Glomerular visceral epithelial cell (primary cell): ENCODE measurements at regions not wholly inside any gene's neighbourhood (a gene's known extent, or its start where the extent isn't known, plus 50 kb on each side); places are given as distances from the start of the nearest gene placed in this dataset.

ENCODE experiments used
- DNase-seq: peaks from one replicate; pipeline ENCODE4 v3.0.0-alpha.2; 2016; ENCODE audit errors: extremely low spot score

DNA sequence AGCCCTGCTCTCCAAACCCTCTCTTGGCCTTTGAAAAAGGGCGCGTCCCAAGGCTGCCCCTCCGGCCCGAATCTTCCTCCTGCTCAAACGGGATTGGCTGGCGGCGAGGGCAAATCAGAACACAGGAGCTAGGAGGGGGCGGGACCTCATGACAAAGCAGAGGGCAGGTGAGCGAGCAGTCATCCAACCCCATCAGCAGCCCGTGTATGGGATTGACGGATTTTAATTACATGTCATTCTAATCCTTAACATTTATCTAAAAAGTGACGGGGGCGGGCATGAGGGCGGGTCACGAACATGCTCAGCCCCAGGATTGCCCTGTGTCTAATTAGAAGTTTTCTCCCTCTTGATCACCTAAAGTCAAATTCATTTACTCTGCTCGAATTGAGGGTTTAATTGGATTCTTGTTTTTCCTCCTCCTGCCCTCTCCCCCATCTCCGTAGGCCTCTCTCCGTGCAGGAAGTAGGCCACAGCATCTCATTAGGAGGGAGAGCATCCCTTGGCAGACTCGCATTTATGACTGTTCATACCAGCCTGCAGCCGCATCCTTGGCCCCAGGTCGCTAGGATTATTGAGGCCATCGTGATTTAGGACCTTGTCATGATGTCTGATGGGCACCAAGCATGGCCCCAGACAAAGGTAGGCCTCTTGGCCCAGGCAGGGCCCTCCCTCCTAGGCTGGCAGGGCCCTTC lies 147.1 kb downstream of the CHST1 start:
- DNase-seq, result no peak

DNA sequence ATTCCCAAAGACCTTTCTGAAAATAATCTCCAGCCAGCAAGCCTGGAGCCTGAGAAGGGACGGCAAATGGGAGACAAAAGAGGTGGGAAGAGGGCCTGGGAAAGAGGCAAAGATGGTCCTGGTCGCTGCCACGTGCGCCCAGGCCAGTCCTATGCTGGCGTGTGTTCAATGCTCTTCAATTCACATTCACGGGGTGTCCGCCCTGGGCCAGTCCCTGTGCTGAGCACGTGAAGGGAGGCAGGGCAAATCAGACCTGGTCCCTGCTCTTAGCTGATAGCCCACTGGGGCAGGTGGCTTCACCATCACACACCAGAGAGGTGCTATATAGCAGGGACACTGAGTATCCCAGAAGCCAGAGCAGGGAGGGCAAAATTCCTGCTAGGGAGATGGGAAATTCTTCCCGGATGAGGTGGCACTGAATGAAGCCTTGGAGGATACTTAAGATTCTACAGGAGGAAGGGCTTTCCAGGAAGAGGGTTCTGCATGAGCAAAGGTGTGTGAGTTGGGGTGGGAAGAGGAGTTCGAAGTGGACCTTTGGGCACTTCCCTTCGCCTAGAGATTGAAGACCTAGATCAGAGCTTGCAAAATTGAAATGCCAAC lies 148.2 kb downstream of the CHST1 start:
- no peak for DNase-seq

GRCh38 chr11:45513821-45514340 lies 151.5 kb downstream of the CHST1 start:
- DNase-seq, result no peak

GRCh38 chr11:45512471-45513148 lies 152.8 kb downstream of the CHST1 start:
- DNase-seq, result no peak

- DNase-seq, result no peak
These were observed 153.9 kb downstream of the CHST1 start for GRCh38 chr11:45511566-45511965.

DNA sequence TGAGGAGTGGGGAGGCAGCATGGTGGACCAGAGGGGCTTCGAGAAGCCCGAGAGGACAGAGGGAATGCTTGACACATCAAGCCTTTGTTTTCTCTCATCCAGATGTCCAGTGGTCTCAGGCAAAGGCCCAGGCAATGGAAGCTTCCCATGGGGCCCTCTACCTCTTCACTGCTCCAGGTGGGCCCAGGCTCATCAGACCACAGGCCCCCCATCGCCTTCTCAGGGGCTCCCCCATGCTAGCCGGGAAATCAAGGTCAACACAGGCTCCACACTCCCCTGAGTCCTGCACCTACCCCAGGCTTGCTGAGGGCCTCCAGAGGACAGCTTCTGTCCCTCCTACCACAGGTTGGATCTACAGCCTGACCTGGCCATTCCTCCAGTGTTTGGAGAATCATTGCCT lies 157.5 kb downstream of the CHST1 start:
- DNase-seq, result no peak

DNA sequence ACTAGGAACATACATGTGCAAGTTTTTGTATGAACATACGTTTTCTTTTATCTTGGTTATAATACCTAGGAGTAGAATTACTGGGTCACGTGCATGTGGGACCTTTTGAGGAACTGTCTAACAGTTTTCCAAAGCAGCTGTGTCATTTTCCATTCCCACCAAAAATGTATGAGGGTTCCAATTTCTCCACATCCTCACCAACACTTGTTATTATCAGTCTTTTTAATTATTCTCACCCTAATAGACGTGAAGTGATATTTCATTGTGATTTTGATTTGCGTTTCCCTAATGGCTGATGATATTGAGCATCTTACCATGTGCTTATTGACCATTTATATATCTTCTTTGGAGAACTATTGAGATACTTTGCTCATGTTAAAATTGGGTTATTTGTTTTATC lies 162.1 kb downstream of the CHST1 start:
- no peak for DNase-seq

DNA sequence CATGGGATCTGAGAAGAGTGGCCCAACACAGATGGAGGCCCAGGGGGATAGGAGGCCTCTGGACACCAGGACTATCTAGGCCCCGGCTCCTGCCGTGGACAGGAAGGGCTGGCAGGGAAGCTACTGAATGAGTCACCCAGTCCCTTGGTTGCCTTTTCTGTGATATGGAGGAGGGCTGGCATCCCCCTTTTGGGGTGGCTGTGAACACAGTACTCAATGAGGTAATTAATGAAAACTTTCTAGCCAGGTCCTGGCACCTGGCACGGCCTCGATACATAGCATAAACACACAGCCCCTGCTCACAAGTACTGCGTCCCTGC lies 163.2 kb downstream of the CHST1 start:
- no peak for DNase-seq

- no peak for DNase-seq
These were observed 163.8 kb downstream of the CHST1 start for GRCh38 chr11:45501392-45502225.

- no peak for DNase-seq
These were observed 165.0 kb downstream of the CHST1 start for GRCh38 chr11:45500451-45500850.

- DNase-seq, result no peak
These were observed 170.7 kb downstream of the CHST1 start for GRCh38 chr11:45494738-45495137.

- DNase-seq, result no peak
These were observed 176.0 kb downstream of the CHST1 start for GRCh38 chr11:45489281-45489905.

DNA sequence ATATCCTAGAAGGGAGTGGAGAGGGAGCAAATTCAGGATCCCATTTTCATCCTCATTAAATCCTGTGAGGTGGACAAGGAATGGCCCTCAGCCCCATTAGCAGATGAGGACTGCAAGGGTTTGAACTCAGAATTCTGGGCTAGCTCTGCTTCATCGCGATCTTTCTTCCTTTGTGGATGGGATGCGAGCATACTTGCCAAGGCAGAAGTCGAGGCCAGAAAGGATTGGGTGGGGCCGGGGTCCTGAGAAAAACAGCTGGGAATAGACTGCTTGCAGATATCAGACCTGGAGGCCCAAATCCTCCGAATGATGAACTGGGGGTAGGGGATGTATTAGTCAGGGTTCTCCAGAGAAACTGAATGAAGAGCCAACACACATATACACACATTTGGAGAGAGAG lies 179.0 kb downstream of the CHST1 start:
- DNase-seq, result no peak

DNA sequence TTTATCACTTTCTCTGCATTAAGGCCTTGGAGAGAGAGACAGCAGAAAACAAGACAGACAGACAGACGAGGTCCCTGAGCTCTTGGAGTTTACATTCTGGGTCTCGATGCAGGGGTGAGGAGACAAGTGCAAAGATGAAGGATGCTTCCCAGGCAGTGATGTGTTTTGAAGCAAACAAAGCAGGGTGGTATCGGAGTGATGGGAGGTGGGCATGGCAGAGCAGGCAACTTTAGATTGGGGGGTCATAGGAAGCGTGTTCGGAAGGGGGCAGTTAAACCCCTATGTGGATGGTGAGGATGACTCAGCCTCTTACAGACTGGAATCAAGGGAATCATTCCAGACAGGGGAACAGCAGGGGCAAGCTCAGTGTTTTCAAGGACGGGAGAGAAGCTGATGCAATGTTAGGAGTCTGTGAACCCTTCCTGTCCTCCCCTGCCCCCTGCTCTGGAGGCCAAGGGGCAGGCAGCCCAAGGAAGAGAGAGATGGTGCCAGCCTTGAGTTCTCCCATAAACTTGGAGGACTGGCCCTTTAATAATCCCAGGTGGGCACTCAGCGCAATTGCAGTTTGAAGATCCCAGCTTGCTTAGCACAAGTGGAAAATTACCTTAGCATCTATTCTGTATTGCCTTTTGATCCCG lies 180.2 kb downstream of the CHST1 start:
- no peak for DNase-seq

DNA sequence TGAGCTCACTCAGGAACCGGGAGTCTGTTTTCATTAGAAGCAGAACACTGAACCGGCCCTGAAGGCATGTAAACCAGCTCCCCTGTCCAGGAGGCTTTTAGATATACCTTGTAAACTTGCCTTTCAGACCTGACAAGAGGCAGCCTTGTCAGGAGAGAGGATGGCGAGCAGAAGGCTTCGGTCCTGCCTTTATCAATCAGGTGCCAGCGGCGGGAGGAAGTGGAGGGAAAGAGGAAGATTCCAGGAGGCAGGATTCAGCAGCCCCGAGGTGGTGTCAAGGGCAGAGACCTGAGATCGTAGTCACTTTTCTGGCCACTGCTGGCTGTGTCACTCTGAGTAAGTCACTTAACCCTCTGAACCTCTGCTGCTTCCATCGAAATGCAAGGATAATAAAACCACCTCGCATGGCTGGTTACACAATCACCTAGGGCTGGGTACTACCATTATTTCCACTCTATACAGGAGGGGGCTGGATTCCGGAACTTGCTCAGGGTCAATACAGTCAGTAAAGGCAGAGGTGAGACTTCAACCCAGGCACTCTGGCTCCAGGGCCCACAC lies 181.0 kb downstream of the CHST1 start:
- DNase-seq, result no peak

- no peak for DNase-seq
These were observed 182.0 kb downstream of the CHST1 start for GRCh38 chr11:45483416-45483815.

DNA sequence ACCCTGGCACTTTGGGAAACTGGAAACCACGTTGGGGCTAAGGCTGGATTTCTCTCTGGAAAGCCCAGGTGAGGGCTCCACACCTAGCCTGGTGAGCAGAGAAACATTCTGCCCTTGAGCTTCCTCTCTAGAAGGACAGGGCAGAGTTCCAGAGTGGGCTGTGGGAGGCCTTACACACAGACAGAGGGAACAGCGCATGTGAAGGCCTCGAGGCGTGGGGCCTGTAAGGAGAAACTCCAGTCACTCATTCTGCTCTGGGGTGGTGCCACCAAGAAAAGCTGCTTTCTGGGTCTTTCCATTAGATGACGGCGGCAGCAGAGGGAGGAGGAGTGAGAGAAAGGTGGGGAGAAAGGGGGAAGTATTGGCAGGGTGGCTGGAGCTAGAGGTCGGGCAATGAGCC lies 183.1 kb downstream of the CHST1 start:
- no peak for DNase-seq

GRCh38 chr11:45481026-45481425 lies 184.4 kb downstream of the CHST1 start:
- DNase-seq, result no peak

GRCh38 chr11:45477588-45477987 lies 187.8 kb downstream of the CHST1 start:
- DNase-seq, result no peak

- no peak for DNase-seq
These were observed 189.3 kb downstream of the CHST1 start for GRCh38 chr11:45476126-45476525.

DNA sequence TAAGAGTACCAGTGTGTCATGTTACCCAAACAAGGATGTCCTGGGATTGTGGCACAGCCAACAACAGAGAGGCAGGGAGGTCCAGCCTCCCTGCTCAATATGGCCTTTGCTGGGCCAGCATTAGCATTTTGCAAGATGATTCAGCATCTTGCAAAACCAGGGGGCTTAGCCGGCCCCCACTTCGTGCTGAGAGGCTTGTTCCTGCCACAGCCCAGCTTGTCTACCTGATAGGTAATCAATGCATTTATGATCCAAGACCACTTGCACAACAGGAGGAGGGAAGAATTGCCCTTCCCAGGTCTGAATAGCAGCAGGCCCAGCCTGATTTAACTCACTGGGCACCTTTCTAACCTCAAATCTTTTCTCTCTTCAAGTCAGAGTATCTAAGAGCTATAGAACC lies 189.0 kb upstream of the SYT13 start:
- DNase-seq, result no peak
